Kidney (tissue), 13 donors: ENCODE measurements at regions not wholly inside any gene's neighbourhood (a gene's known extent, or its start where the extent isn't known, plus 50 kb on each side); places are given as distances from the start of the nearest gene placed in this dataset.

Source experiments
- DNase-seq, 5 donors: peaks; one replicate each; pipeline ENCODE4 v3.0.0-alpha.2; 2013 to 2020
- FAIRE-seq: peaks from 2 replicates; lab custom pipeline; 2012; peaks lifted over from hg19 to GRCh38; lab: Jason Lieb, UNC
- H3K27ac ChIP-seq, 2 donors: one replicate each; pipeline ENCODE4 v1.7.0; 2013; ENCODE audit warnings: low read depth in 2 of 2, low read length in 2 of 2, inconsistent platforms in 1 of 2
- H3K27me3 ChIP-seq: one replicate; pipeline ENCODE4 v1.7.1; 2013; ENCODE audit warnings: low read length, inconsistent platforms; ENCODE audit not compliant: control insufficient read depth, insufficient read depth
- H3K36me3 ChIP-seq, 3 donors: one replicate each; pipeline versions ENCODE4 v1.7.0 to v1.7.1; 2013; ENCODE audit warnings: low read length in 3 of 3, control low read depth in 1 of 3, inconsistent platforms in 1 of 3; ENCODE audit not compliant: insufficient read depth in 3 of 3, control insufficient read depth in 2 of 3
- H3K4me1 ChIP-seq, 3 donors: one replicate each; pipeline versions ENCODE4 v1.7.0 to v1.7.1; 2013; ENCODE audit warnings: low read length in 3 of 3, inconsistent platforms in 1 of 3, low read depth in 1 of 3; ENCODE audit not compliant: control insufficient read depth in 2 of 3, insufficient read depth in 2 of 3
- H3K4me3 ChIP-seq, 3 donors: one replicate each; pipeline versions ENCODE4 v1.7.0 to v1.8.1; 2013; ENCODE audit warnings: low read length in 3 of 3, control low read depth in 1 of 3, inconsistent platforms in 1 of 3
- H3K9ac ChIP-seq, 3 donors: one replicate each; pipeline versions ENCODE4 v1.7.0 to v1.7.1; 2013; ENCODE audit warnings: low read length in 3 of 3, control low read depth in 1 of 3, inconsistent platforms in 1 of 3
- H3K9me3 ChIP-seq, 3 donors: one replicate each; pipeline versions ENCODE4 v1.7.0 to v1.7.1; 2013; ENCODE audit warnings: low read length in 3 of 3, control low read depth in 1 of 3, inconsistent platforms in 1 of 3; ENCODE audit not compliant: control insufficient read depth in 2 of 3, insufficient read depth in 1 of 3
- intact Hi-C: fragments of 100-400 bp; cut with DNase I; formaldehyde crosslinking; loops from one replicate; pipeline ENCODE4 v1.11.1; 2022
- TF ChIP-seq, protein P1 (sequence below): IDR thresholded peaks from 3 replicates; pipeline ENCODE4 v1.5.1; 2012; ENCODE audit warnings: mild to moderate bottlenecking, moderate library complexity, borderline replicate concordance; ENCODE audit not compliant: insufficient read depth; ENCODE audit errors: extremely low read depth
- donor health status: control.
- donor health status: control.
- donor health status: control.
- donor health status: control.
- donor health status: control.
- donor health status: DM: yes; HTN: yes; CAD: no.
- donor health status: Normal renal cell carcinoma (clear cell type).

DNA sequence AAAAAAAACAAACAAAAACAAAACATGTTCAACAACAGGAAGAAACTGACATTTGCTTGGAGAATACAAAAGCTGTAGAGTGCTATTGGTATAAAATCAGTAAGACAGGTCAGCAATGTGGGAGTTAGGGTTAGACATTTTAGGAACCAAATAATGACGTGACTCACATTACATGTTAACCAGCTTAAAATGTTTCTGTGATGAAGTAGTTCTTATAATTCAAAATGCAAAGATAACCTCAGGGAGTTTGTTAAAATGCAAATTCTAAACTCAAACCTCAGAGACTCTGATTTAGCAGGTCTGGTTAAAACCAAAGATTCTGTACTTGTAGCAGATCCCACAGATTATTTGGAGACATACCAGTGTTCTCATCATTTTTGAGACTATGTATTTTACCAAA is 549.4 kb upstream of the SLITRK1 start:
- Histone ChIP-seq H3K36me3 (no peaks in the 10 kb centered on the region), H3K4me1 (no peaks in the 10 kb centered on the region), H3K9me3 (no peaks in the 10 kb centered on the region), H3K27me3 (no peaks in the 10 kb centered on the region), H3K27ac (no peak overlapping the region), H3K9ac (no peak overlapping the region), H3K4me3 (no peak overlapping the region)
- DNase-seq (no peak), FAIRE-seq (no peak)
- intact Hi-C loops: no loop called here
- TF ChIP-seq, protein P1, sequence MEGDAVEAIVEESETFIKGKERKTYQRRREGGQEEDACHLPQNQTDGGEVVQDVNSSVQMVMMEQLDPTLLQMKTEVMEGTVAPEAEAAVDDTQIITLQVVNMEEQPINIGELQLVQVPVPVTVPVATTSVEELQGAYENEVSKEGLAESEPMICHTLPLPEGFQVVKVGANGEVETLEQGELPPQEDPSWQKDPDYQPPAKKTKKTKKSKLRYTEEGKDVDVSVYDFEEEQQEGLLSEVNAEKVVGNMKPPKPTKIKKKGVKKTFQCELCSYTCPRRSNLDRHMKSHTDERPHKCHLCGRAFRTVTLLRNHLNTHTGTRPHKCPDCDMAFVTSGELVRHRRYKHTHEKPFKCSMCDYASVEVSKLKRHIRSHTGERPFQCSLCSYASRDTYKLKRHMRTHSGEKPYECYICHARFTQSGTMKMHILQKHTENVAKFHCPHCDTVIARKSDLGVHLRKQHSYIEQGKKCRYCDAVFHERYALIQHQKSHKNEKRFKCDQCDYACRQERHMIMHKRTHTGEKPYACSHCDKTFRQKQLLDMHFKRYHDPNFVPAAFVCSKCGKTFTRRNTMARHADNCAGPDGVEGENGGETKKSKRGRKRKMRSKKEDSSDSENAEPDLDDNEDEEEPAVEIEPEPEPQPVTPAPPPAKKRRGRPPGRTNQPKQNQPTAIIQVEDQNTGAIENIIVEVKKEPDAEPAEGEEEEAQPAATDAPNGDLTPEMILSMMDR: no peak

GRCh38 chr13:84430446-84430845 is 548.2 kb upstream of the SLITRK1 start:
- DNase-seq (no peak), FAIRE-seq (no peak)
- TF ChIP-seq, protein P1: no peak
- H3K9ac ChIP-seq: no peak overlapping the region
- H3K9me3 ChIP-seq: no peaks in the 10 kb centered on the region
- intact Hi-C loops: no loop called here
- no peak overlapping the region for H3K4me3 ChIP-seq
- no peak overlapping the region for H3K27ac ChIP-seq
- no peaks in the 10 kb centered on the region for H3K27me3 ChIP-seq
- H3K36me3 ChIP-seq: no peaks in the 10 kb centered on the region
- no peaks in the 10 kb centered on the region for H3K4me1 ChIP-seq

DNA sequence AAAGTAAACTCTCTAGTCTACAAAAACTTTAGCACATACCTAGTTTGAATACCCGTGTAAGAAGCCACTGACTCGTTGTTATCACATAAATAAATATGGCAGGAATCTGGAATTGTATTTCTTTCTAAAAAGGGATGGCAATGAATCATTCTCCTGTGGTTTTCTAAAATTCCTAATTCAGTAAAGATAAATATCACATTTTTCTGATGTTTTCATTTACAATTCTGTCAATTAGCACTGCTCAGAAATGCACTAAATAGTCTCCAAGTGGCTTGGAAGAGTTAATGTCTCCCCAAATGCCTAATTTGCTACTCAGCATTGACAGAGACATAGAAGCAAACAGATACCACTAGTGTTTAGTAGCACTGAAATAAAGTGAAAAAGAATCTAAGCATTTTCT is 547.7 kb upstream of the SLITRK1 start:
- intact Hi-C loops: no loop called here
- no peaks in the 10 kb centered on the region for H3K27me3 ChIP-seq
- H3K27ac ChIP-seq: no peak overlapping the region
- TF ChIP-seq, protein P1: no peak
- FAIRE-seq: no peak
- H3K4me3 ChIP-seq: no peak overlapping the region
- H3K4me1 ChIP-seq: no peaks in the 10 kb centered on the region
- no peak for DNase-seq
- no peaks in the 10 kb centered on the region for H3K36me3 ChIP-seq
- H3K9me3 ChIP-seq: no peaks in the 10 kb centered on the region
- no peak overlapping the region for H3K9ac ChIP-seq

DNA sequence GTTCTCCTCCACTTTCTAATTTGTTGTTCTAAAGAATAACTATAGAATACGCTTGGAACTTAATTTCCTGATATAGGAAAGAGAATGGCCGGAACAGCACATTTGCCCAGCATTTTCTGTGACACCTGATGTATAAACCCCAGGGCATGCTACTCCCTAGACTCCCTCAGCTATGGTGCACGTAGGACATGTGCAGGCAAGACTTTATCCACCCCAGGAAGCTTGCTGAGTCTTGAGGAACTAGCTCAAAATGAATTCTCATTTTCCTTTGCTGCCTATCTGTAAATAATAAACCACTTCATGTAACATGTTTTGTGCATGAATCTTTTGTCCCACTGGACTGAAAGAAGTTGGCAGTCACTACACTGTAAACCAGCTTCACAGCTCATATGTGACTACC is 535.8 kb upstream of the SLITRK1 start:
- Histone ChIP-seq H3K4me1 (no peaks in the 10 kb centered on the region), H3K9ac (no peak overlapping the region), H3K36me3 (no peaks in the 10 kb centered on the region), H3K27me3 (no peaks in the 10 kb centered on the region), H3K4me3 (no peak overlapping the region), H3K9me3 (no peaks in the 10 kb centered on the region), H3K27ac (no peak overlapping the region)
- TF ChIP-seq, protein P1: no peak
- DNase-seq (no peak), FAIRE-seq (no peak)
- intact Hi-C loops: no loop called here
